ENCODE measurements at regions not wholly inside any gene's neighbourhood (a gene's known extent, or its start where the extent isn't known, plus 50 kb on each side); places are given as distances from the start of the nearest gene placed in this dataset.

DNA sequence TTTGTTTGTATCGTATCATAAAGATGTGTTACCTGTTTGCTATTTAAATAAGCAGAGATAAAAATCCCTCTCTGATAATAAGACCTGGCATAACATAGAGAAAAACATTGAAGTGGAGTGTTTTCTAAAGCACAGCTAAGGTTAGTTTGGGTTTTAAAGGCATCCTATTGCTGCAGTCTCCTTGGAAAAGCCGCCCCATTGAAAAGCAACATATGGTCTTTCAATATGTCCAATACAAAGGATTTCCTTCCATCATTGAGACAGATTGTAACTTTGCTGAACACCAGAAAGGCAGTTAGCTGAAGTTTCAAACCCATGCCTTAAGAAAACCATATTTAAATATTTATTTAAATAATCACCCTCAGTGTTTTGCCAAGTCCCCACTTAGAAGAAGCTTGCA, 898.5 kb upstream of the KCND2 start:
- TF ChIP-seq, protein P1, sequence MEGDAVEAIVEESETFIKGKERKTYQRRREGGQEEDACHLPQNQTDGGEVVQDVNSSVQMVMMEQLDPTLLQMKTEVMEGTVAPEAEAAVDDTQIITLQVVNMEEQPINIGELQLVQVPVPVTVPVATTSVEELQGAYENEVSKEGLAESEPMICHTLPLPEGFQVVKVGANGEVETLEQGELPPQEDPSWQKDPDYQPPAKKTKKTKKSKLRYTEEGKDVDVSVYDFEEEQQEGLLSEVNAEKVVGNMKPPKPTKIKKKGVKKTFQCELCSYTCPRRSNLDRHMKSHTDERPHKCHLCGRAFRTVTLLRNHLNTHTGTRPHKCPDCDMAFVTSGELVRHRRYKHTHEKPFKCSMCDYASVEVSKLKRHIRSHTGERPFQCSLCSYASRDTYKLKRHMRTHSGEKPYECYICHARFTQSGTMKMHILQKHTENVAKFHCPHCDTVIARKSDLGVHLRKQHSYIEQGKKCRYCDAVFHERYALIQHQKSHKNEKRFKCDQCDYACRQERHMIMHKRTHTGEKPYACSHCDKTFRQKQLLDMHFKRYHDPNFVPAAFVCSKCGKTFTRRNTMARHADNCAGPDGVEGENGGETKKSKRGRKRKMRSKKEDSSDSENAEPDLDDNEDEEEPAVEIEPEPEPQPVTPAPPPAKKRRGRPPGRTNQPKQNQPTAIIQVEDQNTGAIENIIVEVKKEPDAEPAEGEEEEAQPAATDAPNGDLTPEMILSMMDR (IDR thresholded peaks at IDR 0.05; ENCODE audit: low read depth, low read length): no peak
- no peak for TF ChIP-seq EZH2phosphoT487 (IDR thresholded peaks at IDR 0.05; ENCODE audit: low read depth)

Data from OCI-LY3 (cell line).